NCI-H2227 treated with DMSO at 0.1 percent for 48 hours (cell line): ENCODE measurements at regions not wholly inside any gene's neighbourhood (a gene's known extent, or its start where the extent isn't known, plus 50 kb on each side); places are given as distances from the start of the nearest gene placed in this dataset.
"Not testable (repeated sequence)": the region's sequence is repeated elsewhere in the genome, so short reads cannot be mapped to it uniquely, and the experiment has no call there.

Experiments
- DNase-seq: peaks from one replicate; lab custom pipeline; 2025; lab: John Stamatoyannopoulos, UW

DNA sequence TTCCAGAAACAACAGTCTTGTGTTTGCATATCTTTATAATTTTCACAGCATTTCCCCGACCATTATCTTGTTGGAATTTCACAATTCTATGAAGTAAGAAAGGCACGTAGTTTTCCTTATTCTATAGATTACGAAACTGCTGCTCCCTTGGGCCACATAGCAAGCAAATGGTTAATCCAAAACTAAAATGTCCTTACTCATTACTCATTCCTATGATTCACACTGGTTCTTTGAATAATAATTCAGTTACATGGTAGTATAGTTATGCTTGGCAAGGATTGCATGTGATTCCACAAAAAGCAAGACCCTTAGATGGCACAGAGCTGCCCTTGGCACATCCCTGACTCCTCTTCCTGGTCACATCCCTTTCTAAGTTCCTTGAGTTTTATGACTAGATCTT, 51.2 kb downstream of the OR13H1 start:
- DNase-seq: no peak

- DNase-seq: no peak
These were observed 64.0 kb downstream of the OR13H1 start for GRCh38 chrX:131607792-131608369.

- DNase-seq: no peak
These were observed 65.6 kb downstream of the OR13H1 start for GRCh38 chrX:131609480-131609879.

DNA sequence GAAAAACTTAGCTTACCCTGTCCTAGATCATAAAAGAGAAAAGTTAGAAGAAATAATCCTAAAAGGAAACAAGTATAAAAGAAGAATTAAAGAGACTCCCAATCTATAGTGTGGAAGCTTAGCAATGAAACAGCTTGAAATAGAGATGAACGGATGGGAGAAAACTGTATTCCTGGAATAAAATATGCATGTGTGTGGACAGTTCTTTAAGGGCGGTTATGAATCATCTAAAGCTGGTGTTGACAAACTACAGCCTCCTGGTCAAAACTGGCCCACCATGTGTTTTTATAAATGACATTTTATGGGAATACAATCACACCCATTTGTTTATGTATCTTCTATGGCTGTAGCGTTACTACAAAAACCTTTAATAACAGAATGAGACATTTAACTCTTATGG, 69.4 kb downstream of the OR13H1 start:
- DNase-seq: no peak

DNA sequence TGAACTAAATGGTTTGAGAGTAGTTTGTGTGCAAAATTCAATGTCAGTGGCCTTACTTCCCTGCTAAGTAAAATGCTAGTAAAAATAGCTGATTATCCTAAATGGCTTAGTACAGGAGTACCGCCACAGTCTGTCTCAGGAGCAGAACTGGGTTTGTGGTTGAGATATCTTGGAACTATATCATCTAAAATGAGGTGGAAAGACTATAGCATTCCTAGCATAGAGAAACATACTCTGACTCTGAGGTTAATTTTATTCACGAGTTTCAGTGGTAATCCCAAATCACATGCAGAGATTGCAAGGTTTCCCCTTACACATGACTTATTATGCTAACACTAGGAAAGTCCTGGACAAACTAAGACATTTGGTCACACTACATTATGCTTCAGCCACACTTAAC, 70.4 kb downstream of the OR13H1 start:
- no peak for DNase-seq

DNA sequence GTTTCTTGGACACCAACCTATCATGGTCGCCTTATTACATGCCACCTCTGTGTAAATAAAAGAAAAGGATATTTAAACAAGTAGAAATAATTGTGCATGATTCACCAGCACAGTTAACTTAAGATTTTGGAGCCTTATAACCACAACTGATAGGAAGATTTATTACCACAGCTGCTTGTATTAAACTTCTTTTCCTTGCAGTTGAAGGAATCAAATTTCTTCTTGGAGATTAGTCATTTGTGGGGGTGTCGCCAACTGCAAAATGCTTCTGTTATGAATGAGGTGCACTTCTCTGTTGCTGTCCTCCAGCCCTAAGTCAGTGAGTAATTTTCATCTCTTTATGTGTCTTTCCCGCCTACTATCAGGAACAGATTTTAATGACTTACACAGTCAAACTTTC, 73.3 kb downstream of the OR13H1 start:
- DNase-seq: no peak

GRCh38 chrX:131621650-131622049, 77.8 kb downstream of the OR13H1 start:
- no peak for DNase-seq

- no peak for DNase-seq
These were observed 82.9 kb downstream of the OR13H1 start for GRCh38 chrX:131626681-131627296.

- no peak for DNase-seq
These were observed 86.7 kb downstream of the OR13H1 start for GRCh38 chrX:131630534-131630933.

GRCh38 chrX:131633285-131633917, 89.5 kb downstream of the OR13H1 start:
- DNase-seq: peak; percentile 80

- DNase-seq: no peak
These were observed 91.0 kb downstream of the OR13H1 start for GRCh38 chrX:131634900-131635299.

GRCh38 chrX:131646106-131646505, 102.2 kb downstream of the OR13H1 start:
- DNase-seq: no peak

- no peak for DNase-seq
These were observed 105.9 kb downstream of the OR13H1 start for GRCh38 chrX:131649741-131650140.

DNA sequence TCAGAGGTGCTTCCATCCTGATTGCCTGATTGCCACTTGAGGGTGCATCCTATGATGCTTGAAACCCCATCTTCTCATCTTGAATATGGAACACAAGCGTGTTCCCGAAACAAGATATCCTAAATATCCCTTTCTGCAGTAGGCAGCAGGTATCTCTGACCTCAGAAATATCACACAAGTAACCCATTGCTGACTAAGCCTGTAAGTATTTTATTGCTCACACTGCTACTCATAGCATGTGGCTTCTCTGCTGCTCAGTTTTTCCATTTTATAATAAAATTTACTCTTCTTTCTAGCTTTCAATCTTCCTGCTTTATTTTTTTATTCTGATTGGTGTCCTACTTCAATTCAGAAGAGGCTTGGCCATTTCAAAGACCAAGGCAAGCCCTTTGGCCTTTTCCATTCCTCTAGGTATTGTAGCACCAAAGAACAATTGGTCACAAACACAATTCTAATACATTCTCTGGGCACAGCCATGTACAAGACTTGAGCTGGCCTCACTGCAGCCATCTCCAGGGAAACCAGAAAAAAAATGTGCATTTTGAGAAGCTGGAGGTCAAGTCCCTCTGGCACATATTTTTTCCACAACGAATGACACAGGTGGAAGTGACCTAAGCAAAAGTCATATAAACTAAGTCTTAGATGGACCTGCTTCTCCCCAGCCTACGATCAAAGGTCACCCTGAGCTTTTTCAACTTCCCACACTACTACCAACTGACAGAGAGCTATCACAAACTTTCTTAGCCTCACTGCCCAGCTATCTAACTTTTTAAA, 107.0 kb downstream of the OR13H1 start:
- DNase-seq: no peak

GRCh38 chrX:131663726-131664125, 119.9 kb downstream of the OR13H1 start:
- peak; percentile 29 for DNase-seq

DNA sequence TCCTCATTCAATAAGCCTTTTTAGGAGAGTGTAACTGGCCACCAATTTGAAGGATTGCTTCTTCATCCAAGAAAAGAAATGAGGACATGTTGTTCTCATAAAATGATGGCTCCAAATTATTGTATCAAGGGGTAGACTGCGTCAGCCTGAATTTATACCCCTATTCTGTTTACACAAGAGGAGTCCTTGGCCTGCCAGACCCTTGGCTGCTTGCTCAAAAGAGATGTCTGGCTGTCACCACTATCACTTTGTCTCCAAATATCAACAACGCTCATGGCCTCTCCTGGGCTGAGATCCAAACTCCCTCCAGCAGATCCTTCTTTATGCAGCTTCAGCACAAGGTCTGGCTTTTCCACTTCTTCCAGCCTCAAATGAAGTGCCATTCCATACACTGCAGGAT, 127.9 kb downstream of the OR13H1 start:
- no peak for DNase-seq

DNA sequence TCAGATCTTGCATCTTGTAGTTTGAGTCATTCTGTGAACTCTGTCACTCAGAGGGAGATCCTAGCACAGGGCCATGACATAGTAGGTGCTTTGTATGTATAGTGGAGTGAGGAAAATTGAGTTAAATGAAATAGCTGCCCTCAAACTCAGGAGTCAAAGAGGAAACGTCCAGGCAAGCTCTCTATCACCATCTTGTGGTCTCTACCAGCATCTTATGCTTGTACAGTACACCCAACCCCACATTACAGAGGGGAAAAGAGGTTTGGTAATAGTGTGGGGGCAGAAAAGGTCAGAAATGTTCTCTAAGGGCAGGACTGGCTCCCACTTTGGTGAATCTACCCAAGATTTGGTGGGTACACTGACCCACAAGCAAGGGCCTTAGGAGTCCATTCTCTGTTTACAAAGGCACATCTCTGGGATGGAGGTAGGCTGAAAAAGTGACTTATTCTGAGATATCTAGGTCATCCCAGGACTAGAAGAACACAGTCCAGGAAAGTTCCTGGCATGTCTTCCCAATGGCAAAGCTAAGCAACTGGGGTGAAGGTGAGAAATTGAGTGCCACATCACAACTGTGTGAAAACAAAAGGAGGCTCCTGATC, 131.8 kb downstream of the OR13H1 start:
- DNase-seq: peak; percentile 30

- DNase-seq: peak; percentile 38
These were observed 134.1 kb downstream of the OR13H1 start for GRCh38 chrX:131677655-131678628.

- not testable (repeated sequence) for DNase-seq
These were observed 138.9 kb downstream of the OR13H1 start for GRCh38 chrX:131682735-131683134.

GRCh38 chrX:131693359-131693758, 149.5 kb downstream of the OR13H1 start:
- no peak for DNase-seq

DNA sequence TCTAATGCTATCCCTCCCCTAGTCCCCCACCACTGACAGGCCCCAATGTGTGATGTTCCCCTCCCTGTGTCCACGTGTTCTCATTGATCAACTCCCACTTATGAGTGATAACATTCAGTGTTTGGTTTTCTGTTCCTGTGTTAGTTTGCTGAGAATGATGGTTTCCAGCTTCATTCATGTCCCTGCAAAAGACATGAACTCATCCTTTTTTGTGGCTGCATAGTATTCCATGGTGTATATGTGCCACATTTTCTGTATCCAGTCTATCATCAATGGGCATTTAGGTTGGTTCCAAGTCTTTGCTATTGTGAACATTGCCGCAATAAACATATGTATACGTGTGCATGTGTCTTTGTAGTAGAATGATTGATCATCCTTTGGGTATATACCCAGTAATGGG, 153.1 kb downstream of the OR13H1 start:
- DNase-seq: not testable (repeated sequence)
